ENCODE measurements at regions not wholly inside any gene's neighbourhood (a gene's known extent, or its start where the extent isn't known, plus 50 kb on each side); places are given as distances from the start of the nearest gene placed in this dataset.

- Mint-ChIP-seq H3K4me1 (ENCODE audit: low read depth) (peaks cover 5% of the 10 kb centered on the region), H3K9me3 (ENCODE audit: low read depth) (no peaks in the 10 kb centered on the region), H3K27me3 (no peaks in the 10 kb centered on the region), H3K27ac (peak overlapping the region; percentile 67), H3K36me3 (ENCODE audit: insufficient read depth) (peaks cover 3% of the 10 kb centered on the region), H3K4me3 (ENCODE audit: low read depth) (no peak overlapping the region)
- TF ChIP-seq CTCF (IDR thresholded peaks at IDR 0.05; ENCODE audit: unreplicated experiment), result no peak
- no peak for DNase-seq (ENCODE audit: low spot score, unreplicated experiment)
Observed at GRCh38 chr11:70705930-70706329, 307.6 kb downstream of the CTTN start.

- DNase-seq (ENCODE audit: low spot score, unreplicated experiment), result no peak
- no peaks in the 10 kb centered on the region for H3K27me3 Mint-ChIP-seq
- H3K4me3 Mint-ChIP-seq (ENCODE audit: low read depth), result no peak overlapping the region
- TF ChIP-seq CTCF (IDR thresholded peaks at IDR 0.05; ENCODE audit: unreplicated experiment), result no peak
- H3K9me3 Mint-ChIP-seq (ENCODE audit: low read depth), result no peaks in the 10 kb centered on the region
- H3K36me3 Mint-ChIP-seq (ENCODE audit: insufficient read depth), result peaks cover 3% of the 10 kb centered on the region
- H3K27ac Mint-ChIP-seq, result peak overlapping the region; percentile 16
- H3K4me1 Mint-ChIP-seq (ENCODE audit: low read depth), result peaks cover 5% of the 10 kb centered on the region
Observed at GRCh38 chr11:70707821-70708220, 309.5 kb downstream of the CTTN start.

GRCh38 chr11:70709596-70709995 is 311.3 kb downstream of the CTTN start:
- H3K36me3 Mint-ChIP-seq (ENCODE audit: insufficient read depth), result peaks cover 1% of the 10 kb centered on the region
- H3K4me1 Mint-ChIP-seq (ENCODE audit: low read depth), result no peaks in the 10 kb centered on the region
- no peak for DNase-seq (ENCODE audit: low spot score, unreplicated experiment)
- no peaks in the 10 kb centered on the region for H3K9me3 Mint-ChIP-seq (ENCODE audit: low read depth)
- H3K27ac Mint-ChIP-seq, result no peak overlapping the region
- TF ChIP-seq CTCF (IDR thresholded peaks at IDR 0.05; ENCODE audit: unreplicated experiment), result no peak
- H3K4me3 Mint-ChIP-seq (ENCODE audit: low read depth), result no peak overlapping the region
- no peaks in the 10 kb centered on the region for H3K27me3 Mint-ChIP-seq

DNA sequence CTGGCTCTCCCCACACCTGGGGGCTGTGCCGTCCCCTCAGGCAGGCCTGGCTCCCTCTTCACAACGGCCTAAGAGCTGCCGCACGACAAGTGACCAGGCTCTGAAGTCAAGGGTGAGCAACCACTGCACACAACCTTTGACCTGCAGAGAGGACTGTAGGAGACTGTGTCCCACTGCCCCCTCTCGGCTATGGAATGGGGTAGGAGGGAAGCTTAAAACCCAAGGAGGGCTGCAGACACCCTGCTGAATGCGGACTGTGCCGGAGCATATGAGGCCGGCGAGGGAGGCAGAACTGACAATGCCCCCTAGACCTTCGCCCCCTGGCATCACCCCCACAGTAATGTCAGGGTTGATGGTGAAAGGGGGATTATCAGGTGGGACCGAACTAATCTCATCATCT is 311.9 kb downstream of the CTTN start:
- H3K36me3 Mint-ChIP-seq (ENCODE audit: insufficient read depth), result peaks cover 1% of the 10 kb centered on the region
- H3K9me3 Mint-ChIP-seq (ENCODE audit: low read depth), result no peaks in the 10 kb centered on the region
- H3K27me3 Mint-ChIP-seq, result no peaks in the 10 kb centered on the region
- TF ChIP-seq CTCF (IDR thresholded peaks at IDR 0.05; ENCODE audit: unreplicated experiment), result no peak
- H3K4me1 Mint-ChIP-seq (ENCODE audit: low read depth), result no peaks in the 10 kb centered on the region
- no peak for DNase-seq (ENCODE audit: low spot score, unreplicated experiment)
- no peak overlapping the region for H3K4me3 Mint-ChIP-seq (ENCODE audit: low read depth)
- H3K27ac Mint-ChIP-seq, result no peak overlapping the region

GRCh38 chr11:70710601-70711000 is 312.3 kb downstream of the CTTN start:
- no peak overlapping the region for H3K4me3 Mint-ChIP-seq (ENCODE audit: low read depth)
- no peaks in the 10 kb centered on the region for H3K27me3 Mint-ChIP-seq
- peaks cover 1% of the 10 kb centered on the region for H3K36me3 Mint-ChIP-seq (ENCODE audit: insufficient read depth)
- no peaks in the 10 kb centered on the region for H3K4me1 Mint-ChIP-seq (ENCODE audit: low read depth)
- TF ChIP-seq CTCF (IDR thresholded peaks at IDR 0.05; ENCODE audit: unreplicated experiment), result no peak
- H3K27ac Mint-ChIP-seq, result no peak overlapping the region
- no peaks in the 10 kb centered on the region for H3K9me3 Mint-ChIP-seq (ENCODE audit: low read depth)
- no peak for DNase-seq (ENCODE audit: low spot score, unreplicated experiment)
